H1 (cell line): ENCODE measurements at regions not wholly inside any gene's neighbourhood (a gene's known extent, or its start where the extent isn't known, plus 50 kb on each side); places are given as distances from the start of the nearest gene placed in this dataset.

Experiments
- E2F6 ChIP-seq: IDR thresholded peaks from 2 replicates; pipeline ENCODE4 v1.6.1; 2012; ENCODE audit warnings: inconsistent platforms
- JUN ChIP-seq: IDR thresholded peaks from 2 replicates; pipeline ENCODE4 v1.6.1; 2011; ENCODE audit warnings: low read depth, mild to moderate bottlenecking, improper control_type of control experiment, low read length
- MAFK ChIP-seq: IDR thresholded peaks from 2 replicates; pipeline ENCODE4 v1.6.1; 2012; ENCODE audit warnings: low read depth, mild to moderate bottlenecking, improper control_type of control experiment, low read length
- TCF12 ChIP-seq: IDR thresholded peaks from 2 replicates; pipeline ENCODE4 v1.6.1; 2011; ENCODE audit warnings: low read depth, mild to moderate bottlenecking, low read length

GRCh38 chrX:45740291-45740690 lies 539.6 kb upstream of the DIPK2B start (continued):
- TF ChIP-seq E2F6 (no peak), JUN (no peak), MAFK (no peak), TCF12 (no peak)
